NT2/D1 (cell line): ENCODE measurements at regions not wholly inside any gene's neighbourhood (a gene's known extent, or its start where the extent isn't known, plus 50 kb on each side); places are given as distances from the start of the nearest gene placed in this dataset.

Source experiments
- SUZ12 ChIP-seq: IDR thresholded peaks from 2 replicates; pipeline ENCODE4 v1.6.1; 2011; ENCODE audit not compliant: insufficient read length, insufficient read depth; ENCODE audit errors: extremely low read depth
- YY1 ChIP-seq: IDR thresholded peaks from 2 replicates; pipeline ENCODE4 v1.6.1; 2011; ENCODE audit not compliant: insufficient read length, insufficient read depth
- ZNF274 ChIP-seq: IDR thresholded peaks from 2 replicates; pipeline ENCODE4 v1.6.1; 2011; ENCODE audit warnings: mild to moderate bottlenecking, low read depth, low read length

- TF ChIP-seq YY1: no peak
- no peak for TF ChIP-seq SUZ12
- TF ChIP-seq ZNF274: no peak
Measured at GRCh38 chr3:31105438-31106077, 211.1 kb upstream of the GADL1 start.
